ENCODE measurements at regions not wholly inside any gene's neighbourhood (a gene's known extent, or its start where the extent isn't known, plus 50 kb on each side); places are given as distances from the start of the nearest gene placed in this dataset.

- H2BK12ac ChIP-seq (ENCODE audit: low read length): no peak overlapping the region
- H3K27ac ChIP-seq (ENCODE audit: low read depth, low read length): no peak overlapping the region
- no peaks in the 10 kb centered on the region for H3K79me2 ChIP-seq (ENCODE audit: control insufficient read depth, insufficient read depth, low read length, poor library complexity)
- H3K4me3 ChIP-seq (ENCODE audit: low read depth, low read length): no peak overlapping the region
- no peaks in the 10 kb centered on the region for H3K9me3 ChIP-seq (ENCODE audit: insufficient read depth, low read depth, low read length)
- no peak overlapping the region for H3K14ac ChIP-seq (ENCODE audit: low read length)
- no peak overlapping the region for H2AFZ ChIP-seq (ENCODE audit: insufficient read depth, low read length, poor library complexity)
- H3K27me3 ChIP-seq (ENCODE audit: insufficient read depth, low read length): no peaks in the 10 kb centered on the region
- no peak overlapping the region for H3K4me2 ChIP-seq (ENCODE audit: low read length)
- H4K12ac ChIP-seq (ENCODE audit: low read depth, low read length): no peak overlapping the region
- no peak overlapping the region for H3K23ac ChIP-seq (ENCODE audit: low read length)
- no CpG with 5 or more reads among the region's 3 CpGs for WGBS (ENCODE audit: extremely low coverage, insufficient coverage, insufficient read length)
- no peak overlapping the region for H3K9ac ChIP-seq (ENCODE audit: low read length)
- no peaks in the 10 kb centered on the region for H3K79me1 ChIP-seq (ENCODE audit: low read length)
- no peak for DNase-seq
- no peak overlapping the region for H4K8ac ChIP-seq (ENCODE audit: low read depth, low read length)
- no peak overlapping the region for H2BK5ac ChIP-seq (ENCODE audit: low read depth, low read length, poor library complexity)
- no peak overlapping the region for H3K18ac ChIP-seq (ENCODE audit: low read length)
- H3K36me3 ChIP-seq (ENCODE audit: control insufficient read depth in 1 of 2, insufficient read depth in 2 of 2, low read length in 2 of 2): no peaks in the 10 kb centered on the region
- no peak overlapping the region for H2BK120ac ChIP-seq (ENCODE audit: insufficient read depth, low read length, poor library complexity)
- no peak overlapping the region for H2AK5ac ChIP-seq (ENCODE audit: low read length)
- H3K4ac ChIP-seq (ENCODE audit: low read depth, low read length): no peak overlapping the region
- no peaks in the 10 kb centered on the region for H3K4me1 ChIP-seq (ENCODE audit: control insufficient read depth in 1 of 2, insufficient read depth in 2 of 2, low read length in 2 of 2)
- no peak overlapping the region for H4K91ac ChIP-seq (ENCODE audit: low read depth, low read length)
Measured at GRCh38 chr4:85414972-85415371, 60.0 kb upstream of the ARHGAP24 start.

GRCh38 chr4:85416094-85416493, 58.9 kb upstream of the ARHGAP24 start:
- Histone ChIP-seq H3K9me3 (ENCODE audit: insufficient read depth, low read depth, low read length) (no peaks in the 10 kb centered on the region), H3K27me3 (ENCODE audit: insufficient read depth, low read length) (no peaks in the 10 kb centered on the region), H3K4me1 (ENCODE audit: control insufficient read depth in 1 of 2, insufficient read depth in 2 of 2, low read length in 2 of 2) (no peaks in the 10 kb centered on the region), H2BK5ac (ENCODE audit: low read depth, low read length, poor library complexity) (no peak overlapping the region), H3K36me3 (ENCODE audit: control insufficient read depth in 1 of 2, insufficient read depth in 2 of 2, low read length in 2 of 2) (no peaks in the 10 kb centered on the region), H4K12ac (ENCODE audit: low read depth, low read length) (no peak overlapping the region), H3K4ac (ENCODE audit: low read depth, low read length) (no peak overlapping the region), H3K27ac (ENCODE audit: low read depth, low read length) (no peak overlapping the region), H4K8ac (ENCODE audit: low read depth, low read length) (no peak overlapping the region), H3K14ac (ENCODE audit: low read length) (no peak overlapping the region), H3K79me2 (ENCODE audit: control insufficient read depth, insufficient read depth, low read length, poor library complexity) (no peaks in the 10 kb centered on the region), H3K18ac (ENCODE audit: low read length) (no peak overlapping the region), H3K4me3 (ENCODE audit: low read depth, low read length) (no peak overlapping the region), H2AK5ac (ENCODE audit: low read length) (no peak overlapping the region), H3K4me2 (ENCODE audit: low read length) (no peak overlapping the region), H3K79me1 (ENCODE audit: low read length) (no peaks in the 10 kb centered on the region), H3K23ac (ENCODE audit: low read length) (no peak overlapping the region), H2BK12ac (ENCODE audit: low read length) (no peak overlapping the region), H4K91ac (ENCODE audit: low read depth, low read length) (no peak overlapping the region), H3K9ac (ENCODE audit: low read length) (no peak overlapping the region), H2BK120ac (ENCODE audit: insufficient read depth, low read length, poor library complexity) (no peak overlapping the region), H2AFZ (ENCODE audit: insufficient read depth, low read length, poor library complexity) (no peak overlapping the region)
- no CpG with 5 or more reads among the region's 2 CpGs for WGBS (ENCODE audit: extremely low coverage, insufficient coverage, insufficient read length)
- DNase-seq: no peak

DNA sequence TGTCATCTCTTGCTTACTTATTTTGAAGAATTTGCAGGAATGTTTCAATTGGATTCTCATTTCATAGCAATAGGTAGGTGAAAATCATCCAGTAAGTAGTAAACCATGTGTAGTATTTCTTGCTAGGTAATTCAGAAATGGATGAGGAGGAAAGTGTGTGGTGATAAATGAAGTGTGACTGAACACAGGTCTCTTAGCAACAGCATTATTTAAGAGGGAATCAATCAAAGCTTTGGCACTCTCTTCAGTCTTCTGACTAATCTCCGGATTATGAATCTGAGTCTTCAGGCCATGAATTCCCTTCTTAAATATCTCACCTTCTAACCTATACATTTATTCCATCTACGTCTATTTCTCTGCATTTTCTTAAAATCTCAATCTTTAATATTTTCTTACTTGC, 55.8 kb upstream of the ARHGAP24 start:
- H3K18ac ChIP-seq (ENCODE audit: low read length): no peak overlapping the region
- H4K91ac ChIP-seq (ENCODE audit: low read depth, low read length): no peak overlapping the region
- no peak overlapping the region for H4K8ac ChIP-seq (ENCODE audit: low read depth, low read length)
- H3K36me3 ChIP-seq (ENCODE audit: control insufficient read depth in 1 of 2, insufficient read depth in 2 of 2, low read length in 2 of 2): no peaks in the 10 kb centered on the region
- H3K4me1 ChIP-seq (ENCODE audit: control insufficient read depth in 1 of 2, insufficient read depth in 2 of 2, low read length in 2 of 2): no peaks in the 10 kb centered on the region
- H2AFZ ChIP-seq (ENCODE audit: insufficient read depth, low read length, poor library complexity): no peak overlapping the region
- H2BK12ac ChIP-seq (ENCODE audit: low read length): no peak overlapping the region
- no peaks in the 10 kb centered on the region for H3K27me3 ChIP-seq (ENCODE audit: insufficient read depth, low read length)
- no peaks in the 10 kb centered on the region for H3K9me3 ChIP-seq (ENCODE audit: insufficient read depth, low read depth, low read length)
- H3K9ac ChIP-seq (ENCODE audit: low read length): no peak overlapping the region
- H4K12ac ChIP-seq (ENCODE audit: low read depth, low read length): no peak overlapping the region
- H3K14ac ChIP-seq (ENCODE audit: low read length): no peak overlapping the region
- no peak overlapping the region for H2AK5ac ChIP-seq (ENCODE audit: low read length)
- WGBS (ENCODE audit: extremely low coverage, insufficient coverage, insufficient read length): 100% methylated on average over 1 of the region's 2 CpGs
- no peak overlapping the region for H2BK5ac ChIP-seq (ENCODE audit: low read depth, low read length, poor library complexity)
- no peak for DNase-seq
- no peak overlapping the region for H3K4me3 ChIP-seq (ENCODE audit: low read depth, low read length)
- no peak overlapping the region for H3K4ac ChIP-seq (ENCODE audit: low read depth, low read length)
- H3K4me2 ChIP-seq (ENCODE audit: low read length): no peak overlapping the region
- H3K79me2 ChIP-seq (ENCODE audit: control insufficient read depth, insufficient read depth, low read length, poor library complexity): no peaks in the 10 kb centered on the region
- no peak overlapping the region for H3K23ac ChIP-seq (ENCODE audit: low read length)
- no peaks in the 10 kb centered on the region for H3K79me1 ChIP-seq (ENCODE audit: low read length)
- H2BK120ac ChIP-seq (ENCODE audit: insufficient read depth, low read length, poor library complexity): no peak overlapping the region
- H3K27ac ChIP-seq (ENCODE audit: low read depth, low read length): no peak overlapping the region

DNA sequence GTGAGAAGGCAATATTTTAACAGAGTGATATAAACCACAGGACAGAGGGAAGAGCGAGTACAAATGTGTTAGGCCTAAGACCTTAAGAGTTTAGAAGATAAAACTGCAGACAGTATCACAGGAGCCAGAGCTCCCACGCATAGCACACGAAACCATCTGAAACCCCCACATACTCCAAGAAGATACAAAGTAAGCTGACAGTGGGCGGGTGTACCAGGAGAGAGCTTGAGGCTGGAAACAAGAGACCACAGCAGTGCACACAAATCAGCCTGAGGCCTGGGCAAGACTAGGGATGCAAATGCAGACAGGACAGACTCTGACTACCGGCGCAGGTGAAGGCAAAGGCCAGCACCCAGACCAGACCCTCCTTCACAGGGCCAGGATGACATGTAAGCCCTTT, 54.1 kb upstream of the ARHGAP24 start:
- Histone ChIP-seq H2BK120ac (ENCODE audit: insufficient read depth, low read length, poor library complexity) (no peak overlapping the region), H3K18ac (ENCODE audit: low read length) (no peak overlapping the region), H3K14ac (ENCODE audit: low read length) (no peak overlapping the region), H3K4me1 (ENCODE audit: control insufficient read depth in 1 of 2, insufficient read depth in 2 of 2, low read length in 2 of 2) (no peaks in the 10 kb centered on the region), H3K36me3 (ENCODE audit: control insufficient read depth in 1 of 2, insufficient read depth in 2 of 2, low read length in 2 of 2) (no peaks in the 10 kb centered on the region), H2AK5ac (ENCODE audit: low read length) (no peak overlapping the region), H3K9me3 (ENCODE audit: insufficient read depth, low read depth, low read length) (no peaks in the 10 kb centered on the region), H3K79me2 (ENCODE audit: control insufficient read depth, insufficient read depth, low read length, poor library complexity) (no peaks in the 10 kb centered on the region), H4K8ac (ENCODE audit: low read depth, low read length) (no peak overlapping the region), H3K79me1 (ENCODE audit: low read length) (no peaks in the 10 kb centered on the region), H2AFZ (ENCODE audit: insufficient read depth, low read length, poor library complexity) (peak overlapping the region; percentile 25), H2BK5ac (ENCODE audit: low read depth, low read length, poor library complexity) (no peak overlapping the region), H3K27me3 (ENCODE audit: insufficient read depth, low read length) (no peaks in the 10 kb centered on the region), H3K9ac (ENCODE audit: low read length) (no peak overlapping the region), H3K27ac (ENCODE audit: low read depth, low read length) (no peak overlapping the region), H3K4ac (ENCODE audit: low read depth, low read length) (no peak overlapping the region), H4K12ac (ENCODE audit: low read depth, low read length) (no peak overlapping the region), H3K23ac (ENCODE audit: low read length) (no peak overlapping the region), H4K91ac (ENCODE audit: low read depth, low read length) (no peak overlapping the region), H3K4me2 (ENCODE audit: low read length) (no peak overlapping the region), H3K4me3 (ENCODE audit: low read depth, low read length) (no peak overlapping the region), H2BK12ac (ENCODE audit: low read length) (no peak overlapping the region)
- DNase-seq: no peak
- WGBS (ENCODE audit: extremely low coverage, insufficient coverage, insufficient read length): no CpG with 5 or more reads among the region's 6 CpGs

All from trophoblast cell (in vitro differentiated cells and primary cell).